ENCODE measurements at regions not wholly inside any gene's neighbourhood (a gene's known extent, or its start where the extent isn't known, plus 50 kb on each side); places are given as distances from the start of the nearest gene placed in this dataset.

GRCh38 chr18:2049986-2050385 lies 521.3 kb downstream of the METTL4 start:
- POLR2A ChIA-PET = no interaction called here
- Mint-ChIP-seq H3K4me1 (peaks cover 0 to 7% (median under 1%) of the 10 kb centered on the region in 4 donors), H3K27me3 (peaks cover 0 to 10% (median 2%) of the 10 kb centered on the region in 5 donors), H3K27ac (no peak overlapping the region), H3K9me3 (peaks cover 0 to 10% (median 0%) of the 10 kb centered on the region in 9 donors), H3K4me3 (no peak overlapping the region), H3K36me3 (no peaks in the 10 kb centered on the region)
- ATAC-seq = no peak
- no peak for DNase-seq

DNA sequence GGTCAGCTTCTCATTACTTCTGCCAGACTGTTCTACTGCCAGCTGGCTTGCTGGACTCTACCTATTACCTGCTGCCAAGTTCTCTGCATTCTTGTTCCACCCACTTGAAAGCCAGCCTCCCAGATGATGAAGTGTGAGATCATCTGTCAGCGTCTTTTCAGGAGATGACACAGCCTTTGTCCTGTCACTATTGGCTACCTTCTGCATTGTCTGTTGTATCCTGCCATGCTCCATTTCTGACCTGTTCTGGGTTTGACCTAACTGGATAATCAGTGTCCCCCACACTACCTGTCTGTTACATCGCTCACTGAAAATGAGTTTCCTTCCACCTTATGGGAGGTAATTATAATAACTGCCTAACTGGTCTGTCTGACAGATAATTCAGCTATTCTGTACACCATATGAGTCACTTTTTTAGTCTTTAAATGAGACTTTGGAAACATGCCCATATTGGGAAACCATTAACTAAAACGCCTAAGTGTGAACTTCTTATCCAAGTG lies 520.6 kb downstream of the METTL4 start:
- ATAC-seq = no peak
- H3K27me3 Mint-ChIP-seq = peaks cover 0 to 10% (median 3%) of the 10 kb centered on the region in 5 donors
- POLR2A ChIA-PET = no interaction called here
- no peak overlapping the region for H3K27ac Mint-ChIP-seq
- H3K4me1 Mint-ChIP-seq = peaks cover 0 to 7% (median under 1%) of the 10 kb centered on the region in 4 donors
- no peak for DNase-seq
- no peak overlapping the region for H3K4me3 Mint-ChIP-seq
- H3K36me3 Mint-ChIP-seq = no peaks in the 10 kb centered on the region
- peaks cover 0 to 8% (median 0%) of the 10 kb centered on the region in 9 donors for H3K9me3 Mint-ChIP-seq

DNA sequence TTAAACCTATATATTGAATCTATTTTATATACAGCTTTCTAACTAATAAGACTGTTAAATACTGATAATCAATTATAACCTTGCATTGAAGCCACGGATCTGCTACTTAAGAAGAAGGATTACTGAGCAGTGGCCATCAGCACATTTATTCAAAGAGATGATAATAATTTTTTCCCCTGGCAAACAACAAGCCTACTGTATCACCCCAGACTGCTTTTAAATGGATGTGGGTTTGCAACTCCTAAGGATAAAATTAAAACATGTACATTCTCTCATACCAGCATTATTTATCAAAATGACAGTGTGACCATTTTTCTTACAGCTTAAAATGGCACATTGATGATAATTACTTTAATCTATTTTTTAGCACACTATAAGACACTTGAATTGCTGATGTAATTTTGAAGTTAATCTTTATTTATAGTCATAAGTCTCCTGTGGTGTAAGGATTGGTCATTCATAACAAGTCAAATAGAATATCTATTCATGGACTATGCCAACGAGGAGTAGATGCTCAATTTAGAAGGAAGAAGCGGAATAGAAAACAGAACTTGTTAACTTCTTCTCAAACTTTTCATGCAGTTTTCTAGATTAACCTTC lies 517.7 kb downstream of the METTL4 start:
- no peak overlapping the region for H3K27ac Mint-ChIP-seq
- no peaks in the 10 kb centered on the region for H3K36me3 Mint-ChIP-seq
- ATAC-seq = no peak
- peaks cover 0 to 7% (median under 1%) of the 10 kb centered on the region in 4 donors for H3K4me1 Mint-ChIP-seq
- DNase-seq = no peak
- peaks cover 0 to 12% (median 5%) of the 10 kb centered on the region in 5 donors for H3K27me3 Mint-ChIP-seq
- no peaks in the 10 kb centered on the region for H3K9me3 Mint-ChIP-seq
- POLR2A ChIA-PET = no interaction called here
- H3K4me3 Mint-ChIP-seq = no peak overlapping the region

DNA sequence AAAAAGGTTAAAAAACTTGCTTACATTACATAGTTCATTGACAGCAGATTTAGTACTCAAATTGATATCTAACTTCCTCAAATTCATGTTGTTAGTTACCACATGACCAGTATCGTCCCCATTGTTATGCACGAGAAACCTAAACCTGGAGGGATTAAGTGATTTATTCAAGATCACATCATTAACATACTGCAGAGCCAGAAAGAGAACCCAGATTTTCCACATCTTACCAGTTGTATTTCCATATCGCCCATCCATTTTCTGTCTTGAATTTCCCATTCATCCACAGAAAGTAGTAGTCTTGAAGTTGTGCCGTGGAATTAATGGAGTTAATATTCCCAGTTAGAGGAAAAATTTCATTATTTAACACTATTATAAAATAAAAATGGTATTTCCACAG lies 512.0 kb downstream of the METTL4 start:
- ATAC-seq = no peak
- POLR2A ChIA-PET = no interaction called here

GRCh38 chr18:2060086-2060485 lies 511.2 kb downstream of the METTL4 start:
- POLR2A ChIA-PET = no interaction called here
- ATAC-seq (no peak), DNase-seq (no peak)
- Mint-ChIP-seq H3K36me3 (peaks cover 0 to 14% (median 0%) of the 10 kb centered on the region in 3 donors), H3K4me1 (no peaks in the 10 kb centered on the region), H3K27ac (no peak overlapping the region), H3K9me3 (peaks cover 3 to 25% (median 12%) of the 10 kb centered on the region in 9 donors), H3K4me3 (no peak overlapping the region), H3K27me3 (peaks cover 1 to 12% (median 5%) of the 10 kb centered on the region in 5 donors)

More for the DNA sequence above, 512.0 kb downstream of the METTL4 start:
- H3K27me3 Mint-ChIP-seq = peaks cover 1 to 15% (median 5%) of the 10 kb centered on the region in 5 donors
- no peak overlapping the region for H3K4me3 Mint-ChIP-seq
- no peak for DNase-seq
- H3K36me3 Mint-ChIP-seq = peaks cover 0 to 14% (median 0%) of the 10 kb centered on the region in 3 donors
- no peak overlapping the region for H3K27ac Mint-ChIP-seq
- H3K4me1 Mint-ChIP-seq = no peaks in the 10 kb centered on the region
- peaks cover 3 to 23% (median 12%) of the 10 kb centered on the region in 9 donors for H3K9me3 Mint-ChIP-seq

DNA sequence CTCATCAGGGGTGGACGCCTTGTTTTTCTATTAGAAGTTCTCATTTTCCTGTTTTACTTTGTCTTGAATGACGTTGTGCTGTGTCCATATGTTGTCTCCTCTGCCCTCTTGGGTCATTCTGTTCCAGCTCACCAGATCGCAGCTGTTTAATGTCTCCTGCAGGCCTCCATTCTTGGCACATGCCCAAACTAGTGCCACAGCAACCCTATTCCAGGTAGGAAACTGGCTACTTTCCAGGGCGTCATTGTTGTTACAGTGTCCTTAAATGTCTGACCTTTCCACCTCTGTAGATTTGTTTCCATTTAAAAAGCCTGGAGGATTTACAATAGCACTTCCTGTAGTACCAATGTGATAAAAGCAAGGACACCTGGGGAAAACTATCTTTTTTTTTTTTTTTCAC lies 500.7 kb downstream of the METTL4 start:
- H3K9me3 Mint-ChIP-seq = peaks cover 0 to 5% (median 0%) of the 10 kb centered on the region in 9 donors
- no peaks in the 10 kb centered on the region for H3K36me3 Mint-ChIP-seq
- DNase-seq = no peak
- POLR2A ChIA-PET = no interaction called here
- ATAC-seq = no peak
- peaks cover 0 to 16% (median 2%) of the 10 kb centered on the region in 5 donors for H3K27me3 Mint-ChIP-seq
- H3K4me3 Mint-ChIP-seq = no peak overlapping the region
- no peaks in the 10 kb centered on the region for H3K4me1 Mint-ChIP-seq
- no peak overlapping the region for H3K27ac Mint-ChIP-seq

DNA sequence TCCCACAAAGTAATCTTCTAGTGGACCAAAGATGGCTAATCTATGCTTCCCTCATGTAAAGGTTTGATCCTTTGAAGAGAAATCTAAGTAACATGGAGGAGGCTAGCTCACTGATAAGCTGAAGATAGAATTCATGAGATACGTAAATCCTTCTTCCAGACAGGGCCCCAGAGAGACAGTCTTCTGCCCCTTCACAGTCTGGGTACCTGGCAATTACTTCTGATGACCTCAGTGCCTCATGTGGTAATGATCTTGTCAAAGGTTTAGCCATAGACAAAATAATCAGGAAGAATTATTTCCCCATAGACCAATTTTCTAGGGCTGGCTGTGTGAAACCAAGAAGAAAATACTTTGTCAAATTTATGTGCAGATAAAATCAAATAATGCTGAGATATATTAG lies 495.8 kb downstream of the METTL4 start:
- no peaks in the 10 kb centered on the region for H3K36me3 Mint-ChIP-seq
- ATAC-seq = no peak
- DNase-seq = no peak
- H3K27ac Mint-ChIP-seq = no peak overlapping the region
- no peaks in the 10 kb centered on the region for H3K4me1 Mint-ChIP-seq
- POLR2A ChIA-PET = no interaction called here
- no peak overlapping the region for H3K4me3 Mint-ChIP-seq
- H3K9me3 Mint-ChIP-seq = peaks cover 0 to 5% (median 0%) of the 10 kb centered on the region in 9 donors
- H3K27me3 Mint-ChIP-seq = peaks cover 0 to 11% (median 2%) of the 10 kb centered on the region in 5 donors

- no peak for DNase-seq
- Mint-ChIP-seq H3K36me3 (no peaks in the 10 kb centered on the region), H3K27me3 (peaks cover 0 to 3% (median 0%) of the 10 kb centered on the region in 5 donors), H3K27ac (no peak overlapping the region), H3K9me3 (no peaks in the 10 kb centered on the region), H3K4me3 (no peak overlapping the region), H3K4me1 (no peaks in the 10 kb centered on the region)
- POLR2A ChIA-PET = no interaction called here
- no peak for ATAC-seq
Measured at GRCh38 chr18:2082676-2083075, 488.6 kb downstream of the METTL4 start.

GRCh38 chr18:2083691-2084090 lies 487.6 kb downstream of the METTL4 start:
- POLR2A ChIA-PET = no interaction called here
- H3K9me3 Mint-ChIP-seq = no peaks in the 10 kb centered on the region
- H3K36me3 Mint-ChIP-seq = no peaks in the 10 kb centered on the region
- ATAC-seq (no peak), DNase-seq (no peak)
- H3K4me3 Mint-ChIP-seq = no peak overlapping the region
- H3K4me1 Mint-ChIP-seq = peaks cover 0 to 10% (median 0%) of the 10 kb centered on the region in 4 donors
- peaks cover 0 to 3% (median 0%) of the 10 kb centered on the region in 5 donors for H3K27me3 Mint-ChIP-seq
- no peak overlapping the region for H3K27ac Mint-ChIP-seq

GRCh38 chr18:2086439-2086838 lies 484.9 kb downstream of the METTL4 start:
- Mint-ChIP-seq H3K27ac (no peak overlapping the region), H3K36me3 (no peaks in the 10 kb centered on the region), H3K4me1 (peaks cover 0 to 12% (median 0%) of the 10 kb centered on the region in 4 donors), H3K4me3 (no peak overlapping the region), H3K9me3 (no peaks in the 10 kb centered on the region), H3K27me3 (peaks cover 0 to 5% (median 0%) of the 10 kb centered on the region in 5 donors)
- POLR2A ChIA-PET = no interaction called here
- ATAC-seq = no peak
- no peak for DNase-seq

DNA sequence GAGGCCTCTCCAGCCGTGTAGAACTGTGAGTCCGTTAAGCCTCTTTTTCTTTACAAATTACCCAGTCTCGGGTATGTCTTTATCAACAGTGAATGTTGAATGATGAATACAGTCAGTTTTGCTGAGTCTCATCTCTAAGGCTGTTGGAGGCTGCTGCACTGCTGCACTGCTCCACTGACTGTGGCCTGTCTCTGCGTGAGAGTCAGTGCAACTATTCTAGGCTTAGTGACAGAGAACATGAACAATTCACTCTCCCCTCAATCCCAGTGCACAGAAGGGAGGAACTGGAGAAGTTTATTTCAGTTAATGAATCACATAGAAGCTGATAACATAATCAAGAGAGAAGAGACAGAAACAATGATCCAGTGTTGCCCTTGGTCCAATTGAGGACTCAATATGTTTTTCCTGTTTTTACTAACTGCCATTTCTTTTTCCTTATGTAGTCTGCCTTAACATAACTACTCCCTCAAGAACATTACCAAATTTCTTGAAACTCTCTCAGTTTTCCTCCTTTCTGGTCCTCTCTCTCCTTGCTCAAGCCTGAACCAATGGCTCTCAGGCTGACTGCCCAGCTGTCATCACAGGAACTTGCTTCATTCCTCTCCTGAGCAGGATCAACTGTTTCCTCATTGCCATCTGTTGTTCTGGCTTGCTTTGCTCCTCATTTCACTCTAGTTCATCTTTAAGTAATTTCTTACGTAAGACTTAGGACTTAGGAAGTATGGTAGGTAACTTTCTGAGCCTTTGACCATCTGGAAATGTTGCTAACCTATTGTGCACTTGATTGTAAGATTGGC lies 483.2 kb downstream of the METTL4 start:
- POLR2A ChIA-PET = no interaction called here
- ATAC-seq (no peak), DNase-seq (no peak)
- Mint-ChIP-seq H3K27ac (no peak overlapping the region), H3K9me3 (no peaks in the 10 kb centered on the region), H3K27me3 (peaks cover 0 to 7% (median 0%) of the 10 kb centered on the region in 5 donors), H3K4me3 (no peak overlapping the region), H3K4me1 (peaks cover 0 to 12% (median 0%) of the 10 kb centered on the region in 4 donors), H3K36me3 (no peaks in the 10 kb centered on the region)

DNA sequence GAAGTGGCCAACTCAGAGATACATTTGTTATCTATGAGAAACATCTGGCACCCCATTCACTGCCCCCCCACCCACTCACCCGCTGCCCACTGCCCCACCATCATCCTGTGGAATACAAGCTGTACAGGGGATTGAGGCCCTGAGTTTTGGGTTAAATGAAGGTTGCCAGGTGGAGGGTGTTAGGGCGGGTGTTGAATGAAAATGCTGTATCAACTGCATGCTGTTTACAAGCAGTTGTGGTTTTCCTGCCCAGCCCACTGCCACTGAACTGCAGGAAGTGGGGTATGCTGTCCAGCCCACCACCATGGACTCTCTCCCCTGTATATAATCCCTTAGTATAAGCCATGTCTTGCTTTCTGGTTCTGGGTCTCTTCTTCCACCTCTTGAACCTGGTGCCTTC lies 481.9 kb downstream of the METTL4 start:
- Mint-ChIP-seq H3K4me1 (peaks cover 0 to 12% (median 0%) of the 10 kb centered on the region in 4 donors), H3K27me3 (peaks cover 0 to 7% (median 0%) of the 10 kb centered on the region in 5 donors), H3K27ac (no peak overlapping the region), H3K4me3 (peak overlapping the region in 1 of 10 donors; percentile 37), H3K9me3 (no peaks in the 10 kb centered on the region), H3K36me3 (no peaks in the 10 kb centered on the region)
- ATAC-seq (no peak), DNase-seq (no peak)
- POLR2A ChIA-PET = no interaction called here

DNA sequence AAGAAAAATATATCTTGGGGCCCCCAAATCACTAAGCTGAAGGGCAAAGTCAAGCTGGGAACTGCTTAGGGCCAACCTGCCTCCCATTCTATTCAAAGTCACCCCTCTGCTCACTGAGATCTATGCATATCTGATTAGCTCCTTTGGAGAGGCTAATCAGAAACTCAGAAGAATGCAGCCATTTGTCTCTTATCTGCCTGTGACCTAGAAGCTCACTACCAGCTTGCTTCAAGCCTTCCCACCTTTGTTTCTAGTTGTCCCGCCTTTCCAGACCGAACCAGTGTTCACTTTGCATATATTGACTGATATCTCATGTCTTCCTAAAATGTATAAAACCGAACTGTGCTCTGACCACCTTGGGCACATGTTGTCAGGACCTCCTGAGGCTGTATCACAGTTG lies 479.4 kb downstream of the METTL4 start:
- Mint-ChIP-seq H3K27me3 (peaks cover 0 to 15% (median 3%) of the 10 kb centered on the region in 5 donors), H3K4me1 (peaks cover 0 to 12% (median 0%) of the 10 kb centered on the region in 4 donors), H3K9me3 (no peaks in the 10 kb centered on the region), H3K36me3 (no peaks in the 10 kb centered on the region), H3K4me3 (no peak overlapping the region), H3K27ac (no peak overlapping the region)
- POLR2A ChIA-PET = no interaction called here
- DNase-seq (no peak), ATAC-seq (no peak)
